WI38 (cell line): ENCODE measurements at regions not wholly inside any gene's neighbourhood (a gene's known extent, or its start where the extent isn't known, plus 50 kb on each side); places are given as distances from the start of the nearest gene placed in this dataset.
"Not testable (repeated sequence)": the region's sequence is repeated elsewhere in the genome, so short reads cannot be mapped to it uniquely, and the experiment has no call there.

ENCODE experiments used
- H3K4me3 ChIP-seq: 2 replicates; pipeline ENCODE4 v1.5.1; 2011; ENCODE audit warnings: low read depth, mild to moderate bottlenecking, control low read depth, low read length
- CTCF ChIP-seq: IDR thresholded peaks from 2 replicates; pipeline ENCODE4 v1.5.1; 2012; ENCODE audit warnings: low read depth, mild to moderate bottlenecking, control low read depth, low read length

- TF ChIP-seq CTCF, result no peak
- no peak overlapping the region for H3K4me3 ChIP-seq
Observed at GRCh38 chr5:57366744-57367143, 115.9 kb downstream of the ACTBL2 start.

- no peak overlapping the region for H3K4me3 ChIP-seq
- TF ChIP-seq CTCF, result no peak
Observed at GRCh38 chr5:57362951-57363350, 119.7 kb downstream of the ACTBL2 start.

GRCh38 chr5:57360871-57361270 is 121.7 kb downstream of the ACTBL2 start:
- no peak overlapping the region for H3K4me3 ChIP-seq
- TF ChIP-seq CTCF, result no peak

- TF ChIP-seq CTCF, result no peak
- no peak overlapping the region for H3K4me3 ChIP-seq
Observed at GRCh38 chr5:57358796-57359592, 123.6 kb downstream of the ACTBL2 start.

GRCh38 chr5:57356850-57357249 is 125.8 kb downstream of the ACTBL2 start:
- H3K4me3 ChIP-seq, result not testable (repeated sequence)

GRCh38 chr5:57349214-57349613 is 133.4 kb downstream of the ACTBL2 start:
- no peak for TF ChIP-seq CTCF
- H3K4me3 ChIP-seq, result no peak overlapping the region

- no peak overlapping the region for H3K4me3 ChIP-seq
- no peak for TF ChIP-seq CTCF
Observed at GRCh38 chr5:57348376-57349140, 134.1 kb downstream of the ACTBL2 start.
